Left renal pelvis (tissue), 4 donors: ENCODE measurements at regions not wholly inside any gene's neighbourhood (a gene's known extent, or its start where the extent isn't known, plus 50 kb on each side); places are given as distances from the start of the nearest gene placed in this dataset.

ENCODE experiments used
- DNase-seq, 4 donors: peaks; one replicate each; pipeline ENCODE4 v3.0.0-alpha.2; 2013; ENCODE audit warnings: low read depth in 4 of 4, low spot score in 3 of 4

- DNase-seq: no peak
These were observed 375.3 kb downstream of the DNAH5 start for GRCh38 chr5:13569090-13569715.

GRCh38 chr5:13567819-13568218 is 376.7 kb downstream of the DNAH5 start:
- no peak for DNase-seq

- DNase-seq: no peak
These were observed 377.6 kb downstream of the DNAH5 start for GRCh38 chr5:13566871-13567339.

- DNase-seq: no peak
These were observed 386.1 kb downstream of the DNAH5 start for GRCh38 chr5:13558408-13558807.

- DNase-seq: peak in 3 of 4 donors; percentile 1 to 3 (median 1)
These were observed 390.6 kb downstream of the DNAH5 start for GRCh38 chr5:13553896-13554295.

- no peak for DNase-seq
These were observed 392.1 kb downstream of the DNAH5 start for GRCh38 chr5:13552361-13552760.

GRCh38 chr5:13551645-13552044 is 392.8 kb downstream of the DNAH5 start:
- no peak for DNase-seq

GRCh38 chr5:13540168-13540750 is 404.2 kb downstream of the DNAH5 start:
- no peak for DNase-seq

- no peak for DNase-seq
These were observed 407.6 kb downstream of the DNAH5 start for GRCh38 chr5:13536933-13537332.

- no peak for DNase-seq
These were observed 410.7 kb downstream of the DNAH5 start for GRCh38 chr5:13533833-13534232.

GRCh38 chr5:13529300-13529699 is 415.2 kb downstream of the DNAH5 start:
- DNase-seq: no peak

GRCh38 chr5:13524936-13525335 is 419.6 kb downstream of the DNAH5 start:
- no peak for DNase-seq

GRCh38 chr5:13519131-13519530 is 425.4 kb downstream of the DNAH5 start:
- DNase-seq: no peak

- no peak for DNase-seq
These were observed 428.3 kb downstream of the DNAH5 start for GRCh38 chr5:13516195-13516594.

GRCh38 chr5:13511442-13511841 is 433.0 kb downstream of the DNAH5 start:
- DNase-seq: no peak

GRCh38 chr5:13510616-13511015 is 433.9 kb downstream of the DNAH5 start:
- DNase-seq: no peak

GRCh38 chr5:13508559-13508958 is 435.9 kb downstream of the DNAH5 start:
- DNase-seq: no peak

- DNase-seq: no peak
These were observed 439.2 kb downstream of the DNAH5 start for GRCh38 chr5:13505326-13505725.

GRCh38 chr5:13503017-13503416 is 441.5 kb downstream of the DNAH5 start:
- no peak for DNase-seq

- DNase-seq: no peak
These were observed 443.3 kb downstream of the DNAH5 start for GRCh38 chr5:13501176-13501575.

- no peak for DNase-seq
These were observed 446.2 kb downstream of the DNAH5 start for GRCh38 chr5:13498279-13498678.

GRCh38 chr5:13488254-13488931 is 456.1 kb downstream of the DNAH5 start:
- no peak for DNase-seq
